HUES48 (cell line): ENCODE measurements at regions not wholly inside any gene's neighbourhood (a gene's known extent, or its start where the extent isn't known, plus 50 kb on each side); places are given as distances from the start of the nearest gene placed in this dataset.
A peak's percentile ranks its signal among the peaks of the same experiment; 100 is the strongest.
"Not testable (repeated sequence)": the region's sequence is repeated elsewhere in the genome, so short reads cannot be mapped to it uniquely, and the experiment has no call there.

Experiments used
- H3K27ac ChIP-seq: one replicate; pipeline ENCODE4 v1.7.0; 2013; ENCODE audit warnings: low read depth, low read length, inconsistent platforms
- H3K27me3 ChIP-seq: 2 replicates; pipeline ENCODE4 v1.6.1; 2013; ENCODE audit warnings: mild to moderate bottlenecking, low read length; ENCODE audit not compliant: control insufficient read depth, insufficient read depth
- H3K36me3 ChIP-seq: 2 replicates; pipeline ENCODE4 v1.6.1; 2013; ENCODE audit warnings: low read length; ENCODE audit not compliant: control insufficient read depth, insufficient read depth
- H3K4me1 ChIP-seq: 2 replicates; pipeline ENCODE4 v1.6.1; 2013; ENCODE audit warnings: mild to moderate bottlenecking, low read length; ENCODE audit not compliant: control insufficient read depth, insufficient read depth
- H3K4me3 ChIP-seq: 2 replicates; pipeline ENCODE4 v1.5.1; 2013; ENCODE audit warnings: mild to moderate bottlenecking, low read depth, low read length
- H3K9ac ChIP-seq: 2 replicates; pipeline ENCODE4 v1.6.1; 2013; ENCODE audit warnings: mild to moderate bottlenecking, low read depth, low read length, moderate library complexity
- H3K9me3 ChIP-seq: 2 replicates; pipeline ENCODE4 v1.6.1; 2013; ENCODE audit warnings: low read length; ENCODE audit not compliant: control insufficient read depth, insufficient read depth

- Histone ChIP-seq H3K4me3 (no peak overlapping the region), H3K9me3 (no peaks in the 10 kb centered on the region), H3K27me3 (no peaks in the 10 kb centered on the region), H3K36me3 (no peaks in the 10 kb centered on the region), H3K27ac (no peak overlapping the region), H3K9ac (no peak overlapping the region), H3K4me1 (no peaks in the 10 kb centered on the region)
Measured at GRCh38 chr11:91497847-91498246, 726.8 kb upstream of the FAT3 start.

GRCh38 chr11:91495837-91496236 lies 728.8 kb upstream of the FAT3 start:
- Histone ChIP-seq H3K9ac (no peak overlapping the region), H3K27me3 (no peaks in the 10 kb centered on the region), H3K4me1 (no peaks in the 10 kb centered on the region), H3K27ac (no peak overlapping the region), H3K36me3 (no peaks in the 10 kb centered on the region), H3K4me3 (no peak overlapping the region), H3K9me3 (no peaks in the 10 kb centered on the region)

- H3K4me1 ChIP-seq, result peaks cover 6% of the 10 kb centered on the region
- peak overlapping the region; percentile 88 for H3K27ac ChIP-seq
- no peaks in the 10 kb centered on the region for H3K36me3 ChIP-seq
- H3K4me3 ChIP-seq, result no peak overlapping the region
- H3K9ac ChIP-seq, result no peak overlapping the region
- H3K9me3 ChIP-seq, result peaks cover 3% of the 10 kb centered on the region; the same call in 1 of the 2 replicates
- no peaks in the 10 kb centered on the region for H3K27me3 ChIP-seq
Measured at GRCh38 chr11:91489989-91490388, 734.6 kb upstream of the FAT3 start.

GRCh38 chr11:91483956-91484355 lies 740.7 kb upstream of the FAT3 start:
- not testable (repeated sequence) for H3K4me1 ChIP-seq, H3K36me3 ChIP-seq

GRCh38 chr11:91481875-91482274 lies 742.7 kb upstream of the FAT3 start:
- not testable (repeated sequence) for H3K27ac ChIP-seq, H3K36me3 ChIP-seq, H3K9me3 ChIP-seq, H3K9ac ChIP-seq, H3K4me1 ChIP-seq, H3K27me3 ChIP-seq, H3K4me3 ChIP-seq

More at GRCh38 chr11:91483956-91484355, 740.7 kb upstream of the FAT3 start:
- not testable (repeated sequence) for H3K27me3 ChIP-seq, H3K9me3 ChIP-seq, H3K27ac ChIP-seq, H3K9ac ChIP-seq, H3K4me3 ChIP-seq

- Histone ChIP-seq H3K4me3 (no peak overlapping the region), H3K4me1 (0 out of 2 replicates have a peak, but pooled peaks cover under 1% of the 10 kb centered on the region), H3K9ac (no peak overlapping the region), H3K27me3 (no peaks in the 10 kb centered on the region), H3K36me3 (no peaks in the 10 kb centered on the region), H3K27ac (no peak overlapping the region), H3K9me3 (no peaks in the 10 kb centered on the region)
Measured at GRCh38 chr11:91470656-91471055, 754.0 kb upstream of the FAT3 start.

GRCh38 chr11:91459840-91460239 lies 764.8 kb upstream of the FAT3 start:
- Histone ChIP-seq H3K4me1 (no peaks in the 10 kb centered on the region), H3K27me3 (no peaks in the 10 kb centered on the region), H3K36me3 (no peaks in the 10 kb centered on the region), H3K9ac (no peak overlapping the region), H3K27ac (no peak overlapping the region), H3K9me3 (no peaks in the 10 kb centered on the region), H3K4me3 (no peak overlapping the region)

GRCh38 chr11:91446267-91446666 lies 778.4 kb upstream of the FAT3 start:
- Histone ChIP-seq H3K9me3 (no peaks in the 10 kb centered on the region), H3K9ac (no peak overlapping the region), H3K4me3 (no peak overlapping the region), H3K27ac (no peak overlapping the region), H3K4me1 (peaks cover 3% of the 10 kb centered on the region; the same call in 1 of the 2 replicates), H3K27me3 (no peaks in the 10 kb centered on the region), H3K36me3 (no peaks in the 10 kb centered on the region)

GRCh38 chr11:91435694-91436395 lies 788.8 kb upstream of the FAT3 start:
- no peak overlapping the region for H3K27ac ChIP-seq
- H3K9me3 ChIP-seq, result no peaks in the 10 kb centered on the region
- no peaks in the 10 kb centered on the region for H3K27me3 ChIP-seq
- no peak overlapping the region for H3K9ac ChIP-seq
- no peaks in the 10 kb centered on the region for H3K36me3 ChIP-seq
- H3K4me3 ChIP-seq, result no peak overlapping the region
- no peaks in the 10 kb centered on the region for H3K4me1 ChIP-seq

- Histone ChIP-seq H3K9ac (no peak overlapping the region), H3K27me3 (no peaks in the 10 kb centered on the region), H3K27ac (no peak overlapping the region), H3K9me3 (no peaks in the 10 kb centered on the region), H3K4me3 (no peak overlapping the region), H3K36me3 (no peaks in the 10 kb centered on the region), H3K4me1 (no peaks in the 10 kb centered on the region)
Measured at GRCh38 chr11:91433284-91434010, 791.2 kb upstream of the FAT3 start.

GRCh38 chr11:91421641-91422040 lies 803.0 kb upstream of the FAT3 start:
- H3K9me3 ChIP-seq, result no peaks in the 10 kb centered on the region
- no peak overlapping the region for H3K4me3 ChIP-seq
- H3K9ac ChIP-seq, result no peak overlapping the region
- H3K36me3 ChIP-seq, result no peaks in the 10 kb centered on the region
- H3K27ac ChIP-seq, result no peak overlapping the region
- H3K27me3 ChIP-seq, result no peaks in the 10 kb centered on the region
- no peaks in the 10 kb centered on the region for H3K4me1 ChIP-seq
